Epithelial cell of esophagus (primary cell): ENCODE measurements at regions not wholly inside any gene's neighbourhood (a gene's known extent, or its start where the extent isn't known, plus 50 kb on each side); places are given as distances from the start of the nearest gene placed in this dataset.

Experiments used
- DNase-seq: peaks from one replicate; pipeline ENCODE4 v3.0.0; 2010; ENCODE audit warnings: low read depth
- H3K4me3 ChIP-seq: 2 replicates; pipeline ENCODE4 v1.5.1; 2011; ENCODE audit warnings: mild to moderate bottlenecking, low read length, control low read depth
- CTCF ChIP-seq: IDR thresholded peaks from 2 replicates; pipeline ENCODE4 v1.5.1; 2011; ENCODE audit warnings: low read depth, mild to moderate bottlenecking, low read length, control low read depth, inconsistent platforms; ENCODE audit not compliant: insufficient read depth; ENCODE audit errors: missing control alignments

GRCh38 chr2:236762628-236763027 lies 193.0 kb downstream of the ACKR3 start:
- no peak overlapping the region for H3K4me3 ChIP-seq
- DNase-seq: no peak
- TF ChIP-seq CTCF: no peak

GRCh38 chr2:236763857-236764256 lies 194.2 kb downstream of the ACKR3 start:
- DNase-seq: no peak
- TF ChIP-seq CTCF: no peak

DNA sequence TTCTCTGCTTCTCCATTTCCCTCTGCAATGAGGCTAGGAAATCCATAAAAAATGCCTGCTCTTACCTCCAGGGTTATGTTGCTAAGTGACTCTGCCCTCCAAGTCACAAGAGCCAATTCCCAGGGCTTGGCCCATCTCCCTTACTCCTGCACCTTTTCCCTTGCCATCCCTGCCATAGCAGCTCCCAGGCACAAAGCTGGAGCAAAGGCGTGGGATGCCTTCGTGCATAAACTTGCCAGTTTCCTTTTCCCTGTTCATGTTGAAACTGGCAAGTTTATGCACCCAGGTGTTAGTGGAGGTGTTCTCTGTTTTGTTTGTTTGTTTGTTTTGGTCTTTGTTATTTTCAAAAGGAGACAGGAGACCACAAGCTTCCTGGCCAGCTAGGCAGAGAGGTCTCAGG lies 195.1 kb downstream of the ACKR3 start:
- no peak for TF ChIP-seq CTCF
- H3K4me3 ChIP-seq: no peak overlapping the region
- peak; percentile 87 for DNase-seq

More at GRCh38 chr2:236763857-236764256, 194.2 kb downstream of the ACKR3 start:
- no peak overlapping the region for H3K4me3 ChIP-seq

DNA sequence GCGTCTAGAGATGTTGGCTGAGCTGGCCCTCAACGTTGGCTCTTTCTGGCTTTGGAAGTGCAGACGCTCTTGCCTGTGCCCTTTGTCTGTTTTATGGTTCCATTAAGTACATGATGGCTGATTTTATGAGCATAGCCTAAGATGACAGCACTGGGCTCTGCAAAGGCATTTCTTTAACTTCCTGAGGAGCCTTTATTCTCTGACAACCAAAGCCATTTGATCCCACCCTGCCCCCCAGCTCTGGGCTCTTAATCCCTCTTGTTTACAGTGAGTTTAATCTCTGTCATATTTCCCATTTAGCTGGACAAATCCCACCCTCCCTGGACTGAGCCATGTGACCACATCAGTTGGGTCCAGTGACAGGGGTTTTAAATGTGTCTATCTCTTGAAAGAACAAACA lies 195.9 kb downstream of the ACKR3 start:
- no peak for TF ChIP-seq CTCF

DNA sequence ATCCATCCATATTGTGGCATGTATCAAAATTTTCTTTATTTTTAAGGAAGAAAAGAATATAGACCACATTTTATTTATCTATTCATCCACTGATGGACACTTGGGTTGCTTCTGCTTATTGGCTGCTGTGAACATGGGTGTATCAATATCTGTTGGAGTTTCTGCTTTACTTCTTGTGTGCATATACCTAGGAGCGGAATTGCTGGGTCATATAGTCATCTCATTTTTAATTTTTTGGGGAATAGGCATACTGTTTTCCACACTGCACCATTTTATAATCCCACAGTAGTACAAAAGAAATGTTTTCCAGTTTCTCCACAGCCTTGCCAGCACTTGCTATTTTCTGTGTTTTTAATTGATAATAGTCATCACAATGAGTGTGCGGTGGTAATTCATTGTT lies 197.2 kb downstream of the ACKR3 start:
- no peak overlapping the region for H3K4me3 ChIP-seq
- TF ChIP-seq CTCF: no peak
- no peak for DNase-seq

More for the DNA sequence above, 195.9 kb downstream of the ACKR3 start:
- no peak overlapping the region for H3K4me3 ChIP-seq
- no peak for DNase-seq

GRCh38 chr2:236767941-236768340 lies 198.3 kb downstream of the ACKR3 start:
- no peak overlapping the region for H3K4me3 ChIP-seq
- TF ChIP-seq CTCF: no peak
- no peak for DNase-seq

DNA sequence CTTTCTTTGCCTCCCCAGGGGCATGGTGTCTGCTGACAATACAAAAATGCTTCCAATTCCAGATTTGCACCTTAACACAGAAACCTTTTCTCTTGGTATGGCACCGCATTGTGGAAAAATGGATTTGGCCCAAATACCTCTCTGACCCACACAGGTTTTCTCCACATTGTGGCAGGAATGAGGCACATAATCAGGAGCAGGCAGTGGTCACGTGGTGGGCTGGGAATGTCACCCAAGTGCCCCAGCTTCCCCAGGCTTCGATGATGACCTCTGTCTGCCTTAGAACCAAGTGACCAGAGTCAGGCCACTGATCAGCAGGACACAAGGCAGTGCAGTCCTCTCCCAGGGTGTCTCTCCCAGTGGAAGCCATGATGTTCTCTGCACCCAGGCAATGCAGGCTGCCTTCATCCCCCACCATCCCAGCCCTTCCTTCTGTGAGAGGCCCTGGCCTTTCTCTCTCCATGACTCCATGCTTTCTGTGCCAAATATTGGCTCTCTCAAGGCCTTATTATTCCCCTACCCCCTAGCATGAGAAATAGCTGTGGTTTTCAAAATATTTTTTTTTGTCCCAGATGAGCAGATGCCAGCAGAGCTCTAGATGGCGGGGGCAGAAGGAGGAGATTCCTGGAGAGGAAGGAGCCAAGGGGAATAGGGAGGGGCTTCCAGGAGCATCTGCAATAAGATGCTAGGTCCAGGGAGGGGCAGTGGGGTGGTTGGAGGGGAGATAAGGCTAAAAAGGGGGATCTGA lies 198.9 kb downstream of the ACKR3 start:
- no peak overlapping the region for H3K4me3 ChIP-seq
- TF ChIP-seq CTCF: no peak
- DNase-seq: no peak
